Tibial nerve (tissue), 3 donors: ENCODE measurements at regions not wholly inside any gene's neighbourhood (a gene's known extent, or its start where the extent isn't known, plus 50 kb on each side); places are given as distances from the start of the nearest gene placed in this dataset.

Source experiments
- POLR2A ChIP-seq, 2 donors: fragments of 450-650 bp; IDR thresholded peaks; one replicate each; pipeline ENCODE4 v1.6.1; 2017; ENCODE audit warnings: antibody characterized with exemption in 2 of 2, mild to moderate bottlenecking in 2 of 2, moderate library complexity in 2 of 2
- TF ChIP-seq, protein P1 (sequence below), 5 experiments: fragments of 200-600 bp in 3 of 5; fragments of 450-650 bp in 2 of 5; sonication (generic) in 3 of 5; IDR thresholded peaks; one replicate each; pipeline ENCODE4 v1.5.1; 2016 to 2019; ENCODE audit warnings: antibody characterized with exemption in 5 of 5, mild to moderate bottlenecking in 3 of 5, moderate library complexity in 2 of 5

DNA sequence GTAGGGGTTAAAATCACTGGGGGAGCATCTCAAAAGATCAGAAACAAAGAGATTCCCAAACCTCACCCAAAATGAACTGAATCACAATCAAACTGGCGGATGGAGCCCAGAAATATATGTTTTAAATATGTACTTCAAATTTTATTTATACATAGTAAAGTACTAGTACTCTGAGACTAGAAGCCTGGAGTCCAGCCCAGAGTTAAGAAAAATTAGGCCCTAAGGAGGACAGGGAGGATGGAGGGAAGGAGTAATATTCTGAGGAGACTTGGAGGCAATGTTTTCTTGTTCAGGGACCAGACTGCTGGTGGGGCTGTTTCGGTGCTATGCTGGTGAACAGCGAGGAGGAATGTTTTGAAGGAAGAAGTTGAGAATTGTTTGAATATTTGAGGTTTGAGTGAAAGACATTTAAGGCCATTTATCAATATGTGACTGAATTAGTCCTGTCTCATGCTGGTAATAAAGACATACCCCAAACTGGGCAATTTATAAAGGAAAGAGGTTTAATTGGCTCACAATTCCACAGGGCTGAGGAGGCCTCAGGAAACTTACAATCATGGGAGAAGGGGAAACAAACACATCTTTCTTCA, 552.4 kb upstream of the DAB2 start:
- TF ChIP-seq, protein P1, sequence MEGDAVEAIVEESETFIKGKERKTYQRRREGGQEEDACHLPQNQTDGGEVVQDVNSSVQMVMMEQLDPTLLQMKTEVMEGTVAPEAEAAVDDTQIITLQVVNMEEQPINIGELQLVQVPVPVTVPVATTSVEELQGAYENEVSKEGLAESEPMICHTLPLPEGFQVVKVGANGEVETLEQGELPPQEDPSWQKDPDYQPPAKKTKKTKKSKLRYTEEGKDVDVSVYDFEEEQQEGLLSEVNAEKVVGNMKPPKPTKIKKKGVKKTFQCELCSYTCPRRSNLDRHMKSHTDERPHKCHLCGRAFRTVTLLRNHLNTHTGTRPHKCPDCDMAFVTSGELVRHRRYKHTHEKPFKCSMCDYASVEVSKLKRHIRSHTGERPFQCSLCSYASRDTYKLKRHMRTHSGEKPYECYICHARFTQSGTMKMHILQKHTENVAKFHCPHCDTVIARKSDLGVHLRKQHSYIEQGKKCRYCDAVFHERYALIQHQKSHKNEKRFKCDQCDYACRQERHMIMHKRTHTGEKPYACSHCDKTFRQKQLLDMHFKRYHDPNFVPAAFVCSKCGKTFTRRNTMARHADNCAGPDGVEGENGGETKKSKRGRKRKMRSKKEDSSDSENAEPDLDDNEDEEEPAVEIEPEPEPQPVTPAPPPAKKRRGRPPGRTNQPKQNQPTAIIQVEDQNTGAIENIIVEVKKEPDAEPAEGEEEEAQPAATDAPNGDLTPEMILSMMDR (IDR thresholded peaks at IDR 0.05), result no peak
- no peak for TF ChIP-seq POLR2A (IDR thresholded peaks at IDR 0.05)
